ENCODE measurements at regions not wholly inside any gene's neighbourhood (a gene's known extent, or its start where the extent isn't known, plus 50 kb on each side); places are given as distances from the start of the nearest gene placed in this dataset.

- H3K4me3 ChIP-seq (ENCODE audit: control insufficient read depth in 2 of 3, extremely low read depth in 1 of 3, insufficient read depth in 2 of 3, low read depth in 1 of 3, low read length in 3 of 3): no peak overlapping the region
- no peaks in the 10 kb centered on the region for H3K27me3 ChIP-seq (ENCODE audit: control insufficient read depth, extremely low read depth, insufficient read depth, low read length)
- FAIRE-seq (no peak), DNase-seq (ENCODE audit: low read depth, low spot score) (no peak)
- H3K4me2 ChIP-seq (ENCODE audit: control insufficient read depth, extremely low read depth, insufficient read depth, low read depth, low read length): no peak overlapping the region
- no peak overlapping the region for H3K27ac ChIP-seq (ENCODE audit: control insufficient read depth, insufficient read depth, low read length)
- H3K9me3 ChIP-seq (ENCODE audit: control insufficient read depth, low read depth, low read length): no peaks in the 10 kb centered on the region
- H3K4me1 ChIP-seq (ENCODE audit: control insufficient read depth, extremely low read depth, insufficient read depth, low read length): no peaks in the 10 kb centered on the region
- dilution Hi-C loops (cut with MboI; ENCODE audit: extremely low pct_ligation_motif_present, low sequenced_read_pairs): no loop called here
- H3K9ac ChIP-seq (ENCODE audit: control insufficient read depth, extremely low read depth, insufficient read depth, low read length): no peak overlapping the region
- no peaks in the 10 kb centered on the region for H3K79me2 ChIP-seq (ENCODE audit: control insufficient read depth, insufficient read depth, low read length)
- H4K20me1 ChIP-seq (ENCODE audit: control insufficient read depth, extremely low read depth, insufficient read depth, low read length): no peaks in the 10 kb centered on the region
- H3K9me1 ChIP-seq (ENCODE audit: control insufficient read depth, extremely low read depth, insufficient read depth, low read length): no peaks in the 10 kb centered on the region
- no peaks in the 10 kb centered on the region for H3K36me3 ChIP-seq (ENCODE audit: control insufficient read depth in 2 of 2, extremely low read depth in 1 of 2, insufficient read depth in 2 of 2, low read length in 2 of 2)
- H2AFZ ChIP-seq (ENCODE audit: control insufficient read depth, low read length): no peak overlapping the region
- TF ChIP-seq, protein P1, sequence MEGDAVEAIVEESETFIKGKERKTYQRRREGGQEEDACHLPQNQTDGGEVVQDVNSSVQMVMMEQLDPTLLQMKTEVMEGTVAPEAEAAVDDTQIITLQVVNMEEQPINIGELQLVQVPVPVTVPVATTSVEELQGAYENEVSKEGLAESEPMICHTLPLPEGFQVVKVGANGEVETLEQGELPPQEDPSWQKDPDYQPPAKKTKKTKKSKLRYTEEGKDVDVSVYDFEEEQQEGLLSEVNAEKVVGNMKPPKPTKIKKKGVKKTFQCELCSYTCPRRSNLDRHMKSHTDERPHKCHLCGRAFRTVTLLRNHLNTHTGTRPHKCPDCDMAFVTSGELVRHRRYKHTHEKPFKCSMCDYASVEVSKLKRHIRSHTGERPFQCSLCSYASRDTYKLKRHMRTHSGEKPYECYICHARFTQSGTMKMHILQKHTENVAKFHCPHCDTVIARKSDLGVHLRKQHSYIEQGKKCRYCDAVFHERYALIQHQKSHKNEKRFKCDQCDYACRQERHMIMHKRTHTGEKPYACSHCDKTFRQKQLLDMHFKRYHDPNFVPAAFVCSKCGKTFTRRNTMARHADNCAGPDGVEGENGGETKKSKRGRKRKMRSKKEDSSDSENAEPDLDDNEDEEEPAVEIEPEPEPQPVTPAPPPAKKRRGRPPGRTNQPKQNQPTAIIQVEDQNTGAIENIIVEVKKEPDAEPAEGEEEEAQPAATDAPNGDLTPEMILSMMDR (optimal IDR thresholded peaks at IDR 0.05 in 1 of 3, IDR thresholded peaks at IDR 0.05 in 1 of 3, conservative IDR thresholded peaks at IDR 0.05 in 1 of 3; ENCODE audit: extremely low read depth in 1 of 3, insufficient read depth in 2 of 3, low read length in 3 of 3): no peak
- TF ChIP-seq EZH2 (IDR thresholded peaks at IDR 0.05; ENCODE audit: low read length): no peak
These were observed 67.8 kb upstream of the SLC4A10 start for GRCh38 chr2:161556440-161556839.

GRCh38 chr2:161557538-161557937 lies 66.7 kb upstream of the SLC4A10 start:
- Histone ChIP-seq H3K27ac (ENCODE audit: control insufficient read depth, insufficient read depth, low read length) (no peak overlapping the region), H3K4me3 (ENCODE audit: control insufficient read depth in 2 of 3, extremely low read depth in 1 of 3, insufficient read depth in 2 of 3, low read depth in 1 of 3, low read length in 3 of 3) (no peak overlapping the region), H3K9ac (ENCODE audit: control insufficient read depth, extremely low read depth, insufficient read depth, low read length) (no peak overlapping the region), H2AFZ (ENCODE audit: control insufficient read depth, low read length) (no peak overlapping the region), H3K36me3 (ENCODE audit: control insufficient read depth in 2 of 2, extremely low read depth in 1 of 2, insufficient read depth in 2 of 2, low read length in 2 of 2) (no peaks in the 10 kb centered on the region), H3K9me3 (ENCODE audit: control insufficient read depth, low read depth, low read length) (no peaks in the 10 kb centered on the region), H3K4me2 (ENCODE audit: control insufficient read depth, extremely low read depth, insufficient read depth, low read depth, low read length) (no peak overlapping the region), H3K9me1 (ENCODE audit: control insufficient read depth, extremely low read depth, insufficient read depth, low read length) (no peaks in the 10 kb centered on the region), H4K20me1 (ENCODE audit: control insufficient read depth, extremely low read depth, insufficient read depth, low read length) (no peaks in the 10 kb centered on the region), H3K79me2 (ENCODE audit: control insufficient read depth, insufficient read depth, low read length) (no peaks in the 10 kb centered on the region), H3K27me3 (ENCODE audit: control insufficient read depth, extremely low read depth, insufficient read depth, low read length) (no peaks in the 10 kb centered on the region), H3K4me1 (ENCODE audit: control insufficient read depth, extremely low read depth, insufficient read depth, low read length) (no peaks in the 10 kb centered on the region)
- FAIRE-seq (no peak), DNase-seq (ENCODE audit: low read depth, low spot score) (no peak)
- dilution Hi-C loops (cut with MboI; ENCODE audit: extremely low pct_ligation_motif_present, low sequenced_read_pairs): no loop called here
- TF ChIP-seq, protein P1 (optimal IDR thresholded peaks at IDR 0.05 in 1 of 3, IDR thresholded peaks at IDR 0.05 in 1 of 3, conservative IDR thresholded peaks at IDR 0.05 in 1 of 3; ENCODE audit: extremely low read depth in 1 of 3, insufficient read depth in 2 of 3, low read length in 3 of 3): no peak
- TF ChIP-seq EZH2 (IDR thresholded peaks at IDR 0.05; ENCODE audit: low read length): no peak

Measured in keratinocyte (primary cell).